Thyroid gland (tissue), 4 donors: ENCODE measurements at regions not wholly inside any gene's neighbourhood (a gene's known extent, or its start where the extent isn't known, plus 50 kb on each side); places are given as distances from the start of the nearest gene placed in this dataset.

ENCODE experiments used
- DNase-seq, 2 donors: peaks; one replicate each; pipeline ENCODE4 v3.0.0-alpha.2; 2019
- H3K27ac ChIP-seq, 3 donors: fragments of 200-600 bp; sonication (generic); 1 replicate in 2 of 3; 2 replicates in 1 of 3; pipeline ENCODE4 v1.5.1; 2016 to 2019; ENCODE audit warnings: mild to moderate bottlenecking in 1 of 3, moderate library complexity in 1 of 3
- H3K27me3 ChIP-seq: fragments of 200-600 bp; sonication (generic); one replicate; pipeline ENCODE4 v1.5.1; 2019
- H3K36me3 ChIP-seq, 2 donors: fragments of 200-600 bp; sonication (generic); one replicate each; pipeline ENCODE4 v1.5.1; 2016 to 2019
- H3K4me1 ChIP-seq, 2 donors: fragments of 200-600 bp; sonication (generic); one replicate each; pipeline ENCODE4 v1.5.1; 2017 to 2019
- H3K4me3 ChIP-seq, 3 donors: fragments of 200-600 bp; sonication (generic); replicated peaks in 1 of 3; 1 replicate in 2 of 3; 2 replicates in 1 of 3; pipeline ENCODE4 v1.5.1; 2016; ENCODE audit warnings: mild to moderate bottlenecking in 1 of 3
- H3K9me3 ChIP-seq: fragments of 200-600 bp; sonication (generic); one replicate; pipeline ENCODE4 v1.5.1; 2017
- CTCF ChIP-seq, 6 experiments: fragments of 200-600 bp in 3 of 6; fragments of 450-650 bp in 3 of 6; sonication (generic) in 3 of 6; IDR thresholded peaks; one replicate each; pipeline ENCODE4 v1.5.1; 2016 to 2019; ENCODE audit warnings: antibody characterized with exemption in 6 of 6, mild to moderate bottlenecking in 2 of 6, inconsistent platforms in 1 of 6, moderate library complexity in 1 of 6
- POLR2A ChIP-seq, 2 donors: fragments of 450-650 bp; IDR thresholded peaks; one replicate each; pipeline ENCODE4 v1.6.1; 2017; ENCODE audit warnings: antibody characterized with exemption in 2 of 2, mild to moderate bottlenecking in 2 of 2, moderate library complexity in 1 of 2
- WGBS, 2 donors: methylation state at CpG; one replicate each; pipeline ENCODE4 v1.1.5; 2017; 5-methylcytosine and 5-hydroxymethylcytosine counted together
- intact Hi-C: fragments of 100-400 bp; cut with DNase I; formaldehyde crosslinking; loops from one replicate; pipeline ENCODE4 v1.15.1; 2023

- H3K36me3 ChIP-seq = no peaks in the 10 kb centered on the region
- TF ChIP-seq CTCF (IDR thresholded peaks at IDR 0.05) = no peak
- no peak for TF ChIP-seq POLR2A (IDR thresholded peaks at IDR 0.05)
- no peak overlapping the region for H3K4me3 ChIP-seq
- H3K4me1 ChIP-seq = no peaks in the 10 kb centered on the region
- no peak overlapping the region for H3K27ac ChIP-seq
- no peak for DNase-seq
- intact Hi-C loops = no loop called here
- 85 to 92% methylated on average over 4 of the region's 4 CpGs for WGBS, 2 donors
- no peaks in the 10 kb centered on the region for H3K9me3 ChIP-seq
- H3K27me3 ChIP-seq = no peaks in the 10 kb centered on the region
Measured at GRCh38 chr12:105921872-105922669, 216.7 kb downstream of the NUAK1 start.

- intact Hi-C loops = no loop called here
- no peak overlapping the region for H3K4me3 ChIP-seq
- DNase-seq = no peak
- no peak overlapping the region for H3K27ac ChIP-seq
- H3K36me3 ChIP-seq = no peaks in the 10 kb centered on the region
- H3K9me3 ChIP-seq = no peaks in the 10 kb centered on the region
- TF ChIP-seq POLR2A (IDR thresholded peaks at IDR 0.05) = no peak
- no peak for TF ChIP-seq CTCF (IDR thresholded peaks at IDR 0.05)
- no peaks in the 10 kb centered on the region for H3K27me3 ChIP-seq
- H3K4me1 ChIP-seq = no peaks in the 10 kb centered on the region
- WGBS, 2 donors = 91 to 93% methylated on average over 5 of the region's 5 CpGs
Measured at GRCh38 chr12:105922670-105923102, 216.1 kb downstream of the NUAK1 start.

- no peak overlapping the region for H3K4me3 ChIP-seq
- H3K36me3 ChIP-seq = no peaks in the 10 kb centered on the region
- no peak overlapping the region for H3K27ac ChIP-seq
- TF ChIP-seq CTCF (IDR thresholded peaks at IDR 0.05) (no peak), POLR2A (IDR thresholded peaks at IDR 0.05) (no peak)
- intact Hi-C loops = no loop called here
- H3K27me3 ChIP-seq = no peaks in the 10 kb centered on the region
- no peaks in the 10 kb centered on the region for H3K9me3 ChIP-seq
- no peak for DNase-seq
- WGBS, 2 donors = 63 to 72% methylated on average over 7 of the region's 7 CpGs
- H3K4me1 ChIP-seq = no peaks in the 10 kb centered on the region
Measured at GRCh38 chr12:105924526-105925208, 214.1 kb downstream of the NUAK1 start.

- no peak for DNase-seq
- no peaks in the 10 kb centered on the region for H3K9me3 ChIP-seq
- intact Hi-C loops = no loop called here
- H3K4me3 ChIP-seq = no peak overlapping the region
- WGBS, 2 donors = 91 to 93% methylated on average over 5 of the region's 5 CpGs
- H3K4me1 ChIP-seq = no peaks in the 10 kb centered on the region
- no peaks in the 10 kb centered on the region for H3K36me3 ChIP-seq
- TF ChIP-seq POLR2A (IDR thresholded peaks at IDR 0.05) = no peak
- TF ChIP-seq CTCF (IDR thresholded peaks at IDR 0.05) = no peak
- no peak overlapping the region for H3K27ac ChIP-seq
- H3K27me3 ChIP-seq = no peaks in the 10 kb centered on the region
Measured at GRCh38 chr12:105927564-105927963, 211.2 kb downstream of the NUAK1 start.

GRCh38 chr12:105928436-105928835 is 210.3 kb downstream of the NUAK1 start:
- Histone ChIP-seq H3K36me3 (no peaks in the 10 kb centered on the region), H3K27me3 (no peaks in the 10 kb centered on the region), H3K9me3 (no peaks in the 10 kb centered on the region), H3K4me1 (no peaks in the 10 kb centered on the region), H3K4me3 (no peak overlapping the region), H3K27ac (no peak overlapping the region)
- no peak for TF ChIP-seq POLR2A (IDR thresholded peaks at IDR 0.05)
- TF ChIP-seq CTCF (IDR thresholded peaks at IDR 0.05) = no peak
- intact Hi-C loops = no loop called here
- 61 to 62% methylated on average over 3 of the region's 3 CpGs for WGBS, 2 donors
- peak; percentile 36 to 58 for DNase-seq
